ENCODE measurements at regions not wholly inside any gene's neighbourhood (a gene's known extent, or its start where the extent isn't known, plus 50 kb on each side); places are given as distances from the start of the nearest gene placed in this dataset.

DNA sequence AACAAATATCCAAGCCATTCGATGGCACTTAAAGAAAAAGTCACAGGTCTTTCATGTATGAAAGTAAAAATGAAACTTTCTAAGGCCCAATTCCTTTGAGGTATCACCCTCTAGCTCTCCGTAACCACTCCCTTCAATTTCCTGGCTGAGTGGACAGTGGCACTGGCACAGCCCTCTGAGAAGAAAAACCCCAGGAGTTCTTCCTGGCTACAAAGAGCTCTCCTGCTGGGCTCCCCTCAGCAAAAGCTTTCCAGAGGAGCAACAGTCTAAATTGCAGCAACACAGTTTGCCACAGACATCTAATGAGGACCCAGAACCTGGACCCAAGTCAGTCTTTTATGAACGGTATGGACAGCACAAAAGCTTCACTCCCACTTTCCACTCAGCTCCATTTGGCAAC lies 71.8 kb downstream of the FUNDC1 start:
- no peak for DNase-seq

DNA sequence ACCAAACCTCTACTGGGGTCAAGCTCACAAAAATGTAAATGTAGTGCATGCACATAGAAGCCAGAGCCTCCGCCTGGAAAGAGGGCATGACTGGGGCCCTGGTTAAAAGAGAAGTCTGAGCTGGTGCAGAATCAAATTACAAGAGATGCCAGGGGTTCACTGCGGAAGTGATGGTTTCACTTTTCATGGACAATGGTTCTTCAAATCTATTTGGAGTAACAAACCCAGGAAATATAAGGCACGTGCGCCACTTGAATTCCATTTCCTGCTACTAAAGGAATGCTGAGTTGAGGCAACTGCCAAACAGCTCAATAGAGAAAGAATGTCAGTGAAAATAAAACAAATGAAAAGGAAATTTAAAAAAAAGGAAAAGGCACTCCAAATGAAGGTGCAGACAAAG lies 79.8 kb downstream of the FUNDC1 start:
- peak; percentile 39 for DNase-seq

DNA sequence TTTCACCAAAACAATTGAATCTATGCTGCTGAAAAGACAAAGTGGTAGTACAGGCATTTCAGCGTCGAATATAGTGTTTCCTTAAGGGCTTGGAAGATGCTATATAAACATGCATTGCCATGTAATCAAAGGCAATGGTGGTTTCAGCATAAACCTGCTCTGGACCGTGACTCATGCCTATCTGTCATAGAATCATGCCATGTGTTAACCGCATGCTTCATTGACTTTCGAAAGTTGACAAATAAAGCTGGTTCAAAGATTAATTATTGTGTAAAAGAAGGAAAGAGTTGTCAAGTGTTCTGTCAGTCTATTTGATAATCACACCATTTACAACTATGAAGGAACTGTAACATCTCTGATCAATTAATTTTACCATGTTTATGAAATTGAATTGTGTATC lies 83.2 kb downstream of the FUNDC1 start:
- DNase-seq, result no peak

DNA sequence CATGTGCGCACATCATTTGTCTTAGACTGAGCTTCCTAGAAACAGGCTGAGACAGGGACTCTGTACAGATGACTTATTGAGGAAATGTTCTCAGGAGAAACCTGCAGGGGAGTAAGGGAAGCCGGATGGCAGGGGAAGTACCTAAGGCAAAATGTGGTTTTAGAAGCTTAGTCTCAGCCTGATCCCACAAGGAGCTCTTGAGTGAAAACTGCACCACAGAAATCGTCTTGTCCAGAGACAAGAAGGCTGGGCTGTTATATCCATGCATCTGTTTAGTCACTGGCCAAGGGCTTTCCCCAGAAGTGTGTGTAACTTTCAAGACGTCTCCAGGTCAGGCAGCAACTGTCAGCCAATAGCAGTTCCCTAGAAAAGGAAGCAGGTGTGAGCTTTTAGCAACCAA lies 86.0 kb downstream of the FUNDC1 start:
- DNase-seq, result no peak

DNA sequence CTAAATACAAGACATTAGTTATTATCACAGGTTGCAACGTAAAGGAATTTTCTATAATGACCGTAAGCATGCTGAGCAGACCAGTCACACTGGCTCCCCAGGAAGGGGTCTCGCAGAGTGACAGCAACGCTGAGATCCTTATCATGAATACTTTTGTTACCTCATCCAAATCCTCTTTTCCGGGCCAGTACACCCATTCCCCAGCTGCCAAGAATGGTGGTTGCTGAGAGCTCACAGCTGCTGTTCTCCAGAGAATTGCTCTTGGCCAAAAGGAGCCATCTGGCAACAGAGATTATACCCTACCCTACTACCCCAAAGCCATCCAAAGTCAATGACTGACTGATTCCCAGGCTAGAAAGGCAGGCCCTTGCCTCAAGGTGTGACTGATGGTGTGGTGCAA lies 91.6 kb downstream of the FUNDC1 start:
- no peak for DNase-seq

DNA sequence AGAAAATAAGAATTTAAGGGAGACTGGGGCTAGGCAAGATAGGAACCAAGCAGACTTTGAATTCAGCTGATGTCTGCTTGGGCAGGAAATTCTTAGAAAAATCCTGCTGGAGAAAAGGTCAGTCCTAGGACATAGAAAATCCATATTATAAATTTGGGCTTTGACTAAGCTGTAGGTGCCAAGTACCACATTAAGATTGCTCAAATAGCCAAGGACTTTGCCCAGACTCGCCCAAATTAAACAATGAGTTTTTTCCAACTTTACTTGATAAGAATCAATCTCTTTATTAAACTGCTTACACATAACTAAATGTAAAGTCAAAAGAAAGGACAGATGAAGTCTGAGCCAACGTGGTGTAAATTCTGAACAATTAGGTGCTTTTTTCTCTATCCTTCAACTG lies 95.4 kb downstream of the FUNDC1 start:
- DNase-seq, result no peak

DNA sequence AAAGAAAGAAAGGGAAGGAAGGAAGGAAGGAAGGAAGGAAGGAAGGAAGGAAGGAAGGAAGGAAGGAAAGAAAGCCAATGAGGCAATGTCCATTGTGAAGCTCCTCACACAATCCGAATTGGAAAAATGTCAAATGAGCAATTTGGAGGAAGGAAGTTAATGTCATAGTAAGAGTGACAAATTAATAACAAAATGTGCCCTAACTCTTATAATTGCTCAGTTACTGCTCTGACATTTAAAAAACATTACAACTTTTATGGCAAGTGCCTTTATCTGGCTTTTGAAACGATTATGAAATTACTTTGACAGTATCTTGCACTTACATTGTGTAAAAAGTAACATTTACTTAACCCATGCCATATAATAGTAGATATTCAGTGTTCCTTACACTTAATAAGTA lies 96.5 kb upstream of the EFHC2 start:
- no peak for DNase-seq

DNA sequence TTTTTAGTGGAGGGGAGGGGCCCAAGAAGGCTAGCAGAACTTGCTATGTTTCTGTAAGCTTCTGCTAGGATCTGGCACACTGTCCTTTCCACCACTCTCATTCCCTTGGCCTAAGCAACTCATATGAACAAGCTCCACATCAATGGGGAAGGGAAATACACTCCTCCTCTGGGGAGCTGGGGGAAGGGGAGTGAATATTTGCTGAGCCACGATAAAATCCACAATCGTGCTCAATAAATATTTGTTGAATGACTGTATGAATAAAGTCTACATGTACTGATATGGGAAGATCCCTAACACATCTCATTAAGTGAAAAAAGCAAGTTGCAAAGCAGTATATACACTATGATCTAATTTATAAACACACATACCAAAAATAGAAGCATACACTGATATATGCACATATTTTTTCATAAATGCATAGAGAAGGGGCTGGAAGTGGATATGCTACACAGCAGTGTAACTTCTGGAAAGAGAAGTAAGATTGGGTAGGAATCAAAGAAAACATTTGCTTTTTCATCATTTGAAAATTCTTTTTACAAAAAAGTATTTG lies 95.8 kb upstream of the EFHC2 start:
- DNase-seq, result no peak

DNA sequence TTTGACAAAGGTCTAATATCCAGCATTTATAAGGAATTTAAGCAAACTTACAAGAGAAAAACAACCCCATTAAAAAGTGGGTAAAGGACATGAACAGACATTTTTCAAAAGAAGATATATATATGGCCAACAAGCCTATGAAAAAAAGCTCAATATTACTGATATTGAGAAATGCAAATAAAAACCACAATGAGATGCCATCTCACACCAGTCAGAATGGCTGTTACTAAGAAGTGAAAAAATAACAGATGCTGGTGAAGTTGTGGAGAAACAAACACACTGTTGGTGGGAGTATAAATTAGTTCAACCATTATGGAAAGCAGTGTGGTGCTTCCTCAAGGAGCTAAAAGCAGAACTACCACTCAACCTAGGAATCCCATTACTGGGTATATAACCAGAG lies 91.6 kb upstream of the EFHC2 start:
- DNase-seq, result no peak

DNA sequence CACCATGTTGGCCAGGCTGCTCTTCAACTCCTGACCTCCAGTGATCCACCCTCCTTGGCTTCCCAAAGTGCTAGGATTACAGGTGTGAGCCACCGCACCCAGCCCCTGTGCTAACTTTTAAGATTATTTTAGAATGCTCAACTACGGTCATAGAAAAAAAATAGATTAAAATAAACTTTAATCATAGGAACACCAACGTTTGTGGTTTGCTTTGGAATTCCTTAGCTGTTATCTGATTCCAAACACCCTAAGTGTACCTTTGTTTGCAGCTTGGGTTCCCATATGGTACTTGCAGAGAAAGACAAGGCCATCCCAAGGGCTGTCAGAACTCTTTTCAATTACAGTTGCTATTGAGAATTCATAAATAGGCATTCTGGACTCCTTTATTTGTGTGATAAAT lies 90.1 kb upstream of the EFHC2 start:
- DNase-seq, result no peak

DNA sequence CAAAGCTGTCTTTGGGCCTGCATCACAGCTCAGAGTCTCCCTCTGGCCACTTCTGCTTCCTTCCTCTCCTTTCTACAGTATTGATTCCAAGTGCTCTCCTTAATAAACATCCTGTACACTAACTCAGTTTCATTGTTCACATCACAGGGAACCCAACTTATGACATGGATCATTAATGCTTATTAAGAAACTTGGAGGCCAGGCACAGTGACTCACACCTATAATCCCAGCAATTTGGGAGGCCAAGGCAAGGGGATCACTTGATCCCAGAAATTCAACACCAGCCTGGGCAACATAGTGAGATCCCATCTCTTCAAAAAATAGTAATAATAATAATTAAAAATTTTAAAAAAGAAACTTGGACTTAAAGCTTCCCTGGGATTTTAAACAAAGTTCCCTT lies 89.2 kb upstream of the EFHC2 start:
- peak; percentile 7 for DNase-seq

DNA sequence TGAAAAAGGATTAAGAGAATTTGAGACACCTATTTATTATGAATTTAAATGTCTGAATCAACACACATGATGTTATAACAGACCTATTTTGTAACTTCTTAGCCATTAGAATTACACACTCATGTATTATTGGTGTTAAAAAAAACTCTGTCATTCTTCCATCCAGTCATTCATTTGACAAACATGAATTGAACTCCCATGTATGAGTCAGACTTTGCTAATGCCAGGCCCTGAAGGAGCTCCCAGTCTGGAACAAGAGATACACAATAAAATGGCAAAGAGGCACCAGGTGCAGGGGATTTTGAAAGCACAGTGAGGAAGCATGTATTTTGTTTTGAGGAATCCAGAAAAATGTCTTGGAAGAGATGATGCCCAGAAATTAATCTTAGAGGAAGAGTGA lies 87.7 kb upstream of the EFHC2 start:
- peak; percentile 1 for DNase-seq

DNA sequence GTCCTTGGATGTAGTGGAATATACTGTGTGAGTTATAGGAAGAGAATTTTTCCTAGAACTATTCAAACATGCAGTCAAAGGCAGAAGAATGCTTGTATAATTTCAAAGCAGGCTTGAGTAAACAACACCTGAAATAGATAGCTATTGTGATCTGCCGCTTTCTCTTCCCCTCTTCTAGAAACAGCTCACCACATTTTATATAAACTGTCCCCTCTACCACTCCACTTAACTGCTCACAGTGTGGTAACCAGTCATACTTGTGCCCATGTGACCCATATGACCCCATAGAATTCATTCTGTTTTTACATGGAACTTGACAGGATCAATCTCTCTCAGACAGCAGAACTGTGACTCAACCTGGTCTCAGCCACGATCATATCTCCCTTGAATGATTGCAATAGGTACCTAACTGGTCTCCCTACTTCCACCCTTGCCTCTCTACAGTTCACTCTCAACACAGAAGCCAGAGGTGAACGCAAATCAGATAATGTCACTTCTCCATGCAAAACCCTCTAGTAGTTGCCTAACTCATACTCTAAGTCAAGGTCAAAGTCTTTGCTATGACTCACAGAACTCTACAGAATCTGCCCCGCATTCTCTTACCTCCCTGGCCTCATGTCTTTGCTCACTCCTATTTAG lies 85.6 kb upstream of the EFHC2 start:
- DNase-seq, result no peak

DNA sequence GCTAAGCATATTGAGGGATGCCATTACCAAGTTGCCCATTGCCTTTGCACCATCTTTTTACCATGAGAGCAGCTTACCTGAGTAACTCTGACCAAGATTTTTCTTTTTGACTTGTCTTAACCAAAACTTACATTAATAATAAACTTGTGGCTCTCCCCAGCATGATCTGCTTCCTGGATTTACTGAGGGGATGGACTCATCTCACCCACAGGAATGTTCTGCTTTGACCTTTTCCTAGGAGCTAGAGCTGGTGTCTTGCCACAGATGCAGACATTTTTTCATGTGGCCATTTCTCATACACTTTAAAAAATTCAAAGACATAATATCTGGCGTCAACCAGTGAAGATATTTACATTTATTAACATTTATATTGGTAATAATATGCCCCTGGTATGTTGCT lies 79.2 kb upstream of the EFHC2 start:
- no peak for DNase-seq

DNA sequence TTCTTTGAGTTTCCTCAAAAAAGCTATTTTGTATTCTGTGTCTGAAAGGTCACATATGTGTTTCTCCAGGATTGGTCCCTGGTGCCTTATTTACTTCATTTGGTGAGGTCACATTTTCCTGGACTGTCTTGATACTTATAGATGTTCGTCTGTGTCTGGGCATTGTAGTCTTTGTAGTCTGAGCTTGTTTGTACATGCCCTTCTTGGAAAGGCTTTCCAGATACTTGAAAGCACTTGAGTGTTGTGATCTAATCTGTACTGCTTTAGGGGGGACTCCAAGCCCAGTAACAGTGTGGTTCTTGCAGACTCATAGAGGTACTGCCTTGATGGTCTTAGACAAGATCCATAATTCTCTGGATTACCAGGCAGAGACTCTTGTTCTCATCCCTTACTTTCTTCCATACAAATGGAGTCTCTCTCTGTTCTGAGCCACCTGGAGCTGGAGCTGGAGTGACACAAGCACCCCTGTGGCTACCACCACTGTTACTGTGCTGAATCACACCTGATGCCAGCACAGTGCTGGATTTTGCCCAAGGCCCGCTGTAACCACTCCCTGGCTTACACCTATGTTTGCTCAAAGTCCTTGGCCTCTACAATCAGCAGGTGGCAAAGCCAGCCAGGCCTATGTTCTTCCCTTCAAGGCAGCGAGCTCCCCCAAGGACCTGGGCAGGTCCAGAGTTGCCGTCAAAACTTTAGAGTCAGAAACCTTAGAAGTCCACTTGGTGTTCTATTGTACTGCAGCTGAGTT lies 72.3 kb upstream of the EFHC2 start:
- no peak for DNase-seq

DNA sequence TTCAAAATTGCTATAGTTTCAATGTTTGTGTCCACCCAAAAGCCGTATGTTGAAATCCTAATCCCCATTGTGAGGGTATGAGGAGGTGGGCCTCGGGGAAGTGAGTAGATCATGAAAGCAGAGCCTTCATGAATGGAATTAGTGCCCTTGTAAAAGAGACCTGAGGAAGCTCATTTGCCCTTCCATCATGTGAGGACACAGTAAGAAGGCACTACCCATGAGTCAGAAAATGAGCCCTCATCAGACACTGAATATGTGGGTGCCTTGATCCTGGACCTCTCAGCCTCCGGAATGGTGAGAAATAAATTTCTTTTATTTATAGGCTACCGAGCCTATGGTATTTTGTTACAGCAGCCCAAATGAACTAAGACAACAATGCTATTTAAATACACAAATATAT lies 57.7 kb upstream of the EFHC2 start:
- DNase-seq, result peak; percentile 49

DNA sequence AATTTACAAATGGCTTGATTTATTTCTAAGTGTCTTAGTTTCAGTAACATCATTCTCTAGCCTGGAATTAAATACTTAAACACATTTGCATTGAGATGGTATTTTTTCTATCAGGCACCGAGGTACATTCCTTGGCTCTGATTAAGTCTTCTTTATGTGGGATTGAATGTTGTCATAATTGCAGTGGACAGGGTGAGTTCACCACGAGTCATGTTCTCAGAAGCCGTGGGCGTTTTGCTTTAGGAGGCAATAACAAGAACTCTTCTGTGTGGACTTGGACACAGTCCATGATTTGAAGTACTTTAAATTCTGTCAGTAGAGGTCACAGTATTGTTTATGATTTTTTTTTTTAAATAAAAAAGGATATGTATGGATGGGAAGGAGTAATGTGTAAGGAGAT lies 57.1 kb upstream of the EFHC2 start:
- peak; percentile 87 for DNase-seq

DNA sequence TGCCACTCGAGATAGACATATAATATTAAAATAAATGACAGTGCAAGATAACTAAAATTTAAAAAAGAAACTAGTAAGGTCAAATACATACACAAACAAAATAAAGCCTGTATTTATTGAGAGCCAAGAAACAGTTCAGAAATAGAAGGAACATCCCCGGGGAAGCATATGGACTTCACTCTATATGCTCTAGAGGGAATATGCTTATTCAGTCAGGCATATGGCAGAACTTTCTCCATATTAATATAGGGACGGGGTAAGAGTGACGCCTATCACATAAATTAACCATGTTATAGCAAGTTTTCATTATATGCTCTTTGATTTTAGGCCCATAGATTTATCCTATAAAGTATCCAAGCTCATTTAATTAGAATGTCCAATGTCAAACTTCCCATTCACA lies 56.7 kb upstream of the EFHC2 start:
- DNase-seq, result no peak

Measured in inflammatory macrophage treated with lipopolysaccharide for 4 hours (primary cell).